ENCODE measurements at regions not wholly inside any gene's neighbourhood (a gene's known extent, or its start where the extent isn't known, plus 50 kb on each side); places are given as distances from the start of the nearest gene placed in this dataset.

DNA sequence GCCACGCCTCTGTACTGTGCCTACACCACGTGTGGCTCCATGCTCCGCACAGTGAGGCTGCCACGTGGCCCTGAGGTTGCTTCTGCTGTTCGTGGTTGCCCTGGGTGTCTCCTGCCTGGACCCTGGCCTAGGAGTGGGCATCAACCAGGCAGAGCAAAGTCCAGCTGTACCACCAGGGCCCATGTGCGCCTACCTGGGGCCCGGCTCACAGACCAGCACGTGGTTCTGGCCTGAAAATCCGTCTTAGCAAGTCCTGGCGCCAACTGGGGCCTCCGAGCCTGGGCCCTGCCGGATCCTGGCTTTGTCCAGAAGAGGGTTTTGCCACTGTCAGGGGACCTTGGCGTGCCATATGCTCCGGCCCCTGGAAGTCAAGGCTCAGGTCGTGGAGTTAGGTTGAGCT is 107.1 kb upstream of the TTC34 start:
- Histone ChIP-seq H3K4me3 (ENCODE audit: low read length) (no peak overlapping the region), H3K9me3 (ENCODE audit: control insufficient read depth, insufficient read depth, low read length) (no peaks in the 10 kb centered on the region), H4K20me1 (ENCODE audit: control insufficient read depth, insufficient read depth, low read depth, low read length) (no peaks in the 10 kb centered on the region), H3K4me1 (ENCODE audit: control insufficient read depth, low read length) (no peaks in the 10 kb centered on the region), H3K27me3 (ENCODE audit: control insufficient read depth, low read length) (no peaks in the 10 kb centered on the region), H3K9me2 (replicated peaks; ENCODE audit: control insufficient read depth, low read length) (no peaks in the 10 kb centered on the region), H3K27ac (ENCODE audit: low read depth, low read length) (no peak overlapping the region), H3K36me3 (ENCODE audit: control insufficient read depth, low read length) (no peaks in the 10 kb centered on the region), H3F3A (ENCODE audit: control insufficient read depth, insufficient read depth) (no peaks in the 10 kb centered on the region), H3K4me2 (ENCODE audit: low read length) (no peak overlapping the region), H3K79me2 (ENCODE audit: control insufficient read depth, low read length) (no peaks in the 10 kb centered on the region)
- TF ChIP-seq, protein P1, sequence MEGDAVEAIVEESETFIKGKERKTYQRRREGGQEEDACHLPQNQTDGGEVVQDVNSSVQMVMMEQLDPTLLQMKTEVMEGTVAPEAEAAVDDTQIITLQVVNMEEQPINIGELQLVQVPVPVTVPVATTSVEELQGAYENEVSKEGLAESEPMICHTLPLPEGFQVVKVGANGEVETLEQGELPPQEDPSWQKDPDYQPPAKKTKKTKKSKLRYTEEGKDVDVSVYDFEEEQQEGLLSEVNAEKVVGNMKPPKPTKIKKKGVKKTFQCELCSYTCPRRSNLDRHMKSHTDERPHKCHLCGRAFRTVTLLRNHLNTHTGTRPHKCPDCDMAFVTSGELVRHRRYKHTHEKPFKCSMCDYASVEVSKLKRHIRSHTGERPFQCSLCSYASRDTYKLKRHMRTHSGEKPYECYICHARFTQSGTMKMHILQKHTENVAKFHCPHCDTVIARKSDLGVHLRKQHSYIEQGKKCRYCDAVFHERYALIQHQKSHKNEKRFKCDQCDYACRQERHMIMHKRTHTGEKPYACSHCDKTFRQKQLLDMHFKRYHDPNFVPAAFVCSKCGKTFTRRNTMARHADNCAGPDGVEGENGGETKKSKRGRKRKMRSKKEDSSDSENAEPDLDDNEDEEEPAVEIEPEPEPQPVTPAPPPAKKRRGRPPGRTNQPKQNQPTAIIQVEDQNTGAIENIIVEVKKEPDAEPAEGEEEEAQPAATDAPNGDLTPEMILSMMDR (IDR thresholded peaks at IDR 0.05; ENCODE audit: low read depth, low read length, poor library complexity, severe bottlenecking), result no peak
- no peak for TF ChIP-seq EZH2phosphoT487 (IDR thresholded peaks at IDR 0.05; ENCODE audit: borderline replicate concordance, low read length)

DNA sequence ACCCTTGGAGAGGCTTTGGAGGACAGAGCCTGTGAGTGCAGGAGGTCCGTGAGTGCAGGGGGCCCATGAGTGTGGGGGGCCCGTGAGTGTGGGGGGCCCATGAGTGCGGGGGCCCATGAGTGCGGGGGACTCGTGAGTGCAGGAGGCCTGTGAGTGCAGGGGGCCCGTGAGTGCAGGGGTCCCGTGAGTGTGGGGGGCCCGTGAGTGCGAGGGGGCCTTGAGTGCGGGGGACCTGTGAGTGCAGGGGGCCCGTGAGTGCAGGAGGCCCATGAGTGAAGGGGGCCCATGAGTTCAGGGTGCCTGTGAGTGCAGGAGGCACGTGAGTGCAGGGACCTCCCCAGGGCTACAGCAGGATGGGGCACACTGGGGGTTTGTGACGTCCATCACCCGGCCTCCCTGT is 108.3 kb upstream of the TTC34 start:
- Histone ChIP-seq H3K9me3 (ENCODE audit: control insufficient read depth, insufficient read depth, low read length) (peaks cover 2% of the 10 kb centered on the region; the same call in 1 of the 2 replicates), H4K20me1 (ENCODE audit: control insufficient read depth, insufficient read depth, low read depth, low read length) (no peaks in the 10 kb centered on the region)

DNA sequence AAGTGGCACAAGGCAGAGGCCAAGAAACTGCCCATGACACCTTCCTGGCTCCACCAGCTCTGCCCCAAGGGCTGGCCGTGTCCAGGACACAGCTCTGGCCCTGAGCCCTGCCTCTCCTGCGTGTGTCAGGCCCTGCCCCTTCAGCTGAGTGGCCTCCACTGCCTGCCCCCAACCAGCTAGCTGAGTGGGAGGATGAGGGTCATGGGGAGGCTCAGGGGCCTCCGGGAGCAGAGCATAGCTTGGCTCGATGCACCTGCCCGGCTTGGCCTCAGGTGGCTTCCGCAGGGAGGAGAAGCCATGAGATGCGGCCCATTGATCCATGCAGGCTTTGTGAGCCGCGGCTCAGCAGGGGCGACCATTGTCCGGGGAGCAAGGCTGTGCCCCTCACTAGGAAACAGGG is 108.7 kb upstream of the TTC34 start:
- Histone ChIP-seq H3K4me3 (ENCODE audit: low read length) (no peak overlapping the region), H3K27me3 (ENCODE audit: control insufficient read depth, low read length) (no peaks in the 10 kb centered on the region), H3K4me1 (ENCODE audit: control insufficient read depth, low read length) (no peaks in the 10 kb centered on the region), H3K9me2 (replicated peaks; ENCODE audit: control insufficient read depth, low read length) (no peaks in the 10 kb centered on the region), H3K79me2 (ENCODE audit: control insufficient read depth, low read length) (no peaks in the 10 kb centered on the region), H3F3A (ENCODE audit: control insufficient read depth, insufficient read depth) (no peaks in the 10 kb centered on the region), H3K27ac (ENCODE audit: low read depth, low read length) (no peak overlapping the region), H3K36me3 (ENCODE audit: control insufficient read depth, low read length) (no peaks in the 10 kb centered on the region), H3K4me2 (ENCODE audit: low read length) (no peak overlapping the region), H3K9me3 (ENCODE audit: control insufficient read depth, insufficient read depth, low read length) (peaks cover 3% of the 10 kb centered on the region; the same call in 1 of the 2 replicates), H4K20me1 (ENCODE audit: control insufficient read depth, insufficient read depth, low read depth, low read length) (no peaks in the 10 kb centered on the region)
- TF ChIP-seq, protein P1 (IDR thresholded peaks at IDR 0.05; ENCODE audit: low read depth, low read length, poor library complexity, severe bottlenecking), result no peak
- TF ChIP-seq EZH2phosphoT487 (IDR thresholded peaks at IDR 0.05; ENCODE audit: borderline replicate concordance, low read length), result no peak

More for the DNA sequence above, 108.3 kb upstream of the TTC34 start:
- Histone ChIP-seq H3F3A (ENCODE audit: control insufficient read depth, insufficient read depth) (no peaks in the 10 kb centered on the region), H3K27ac (ENCODE audit: low read depth, low read length) (no peak overlapping the region), H3K4me1 (ENCODE audit: control insufficient read depth, low read length) (no peaks in the 10 kb centered on the region), H3K9me2 (replicated peaks; ENCODE audit: control insufficient read depth, low read length) (no peaks in the 10 kb centered on the region), H3K4me3 (ENCODE audit: low read length) (no peak overlapping the region), H3K4me2 (ENCODE audit: low read length) (no peak overlapping the region), H3K36me3 (ENCODE audit: control insufficient read depth, low read length) (no peaks in the 10 kb centered on the region), H3K79me2 (ENCODE audit: control insufficient read depth, low read length) (no peaks in the 10 kb centered on the region), H3K27me3 (ENCODE audit: control insufficient read depth, low read length) (no peaks in the 10 kb centered on the region)
- TF ChIP-seq, protein P1 (IDR thresholded peaks at IDR 0.05; ENCODE audit: low read depth, low read length, poor library complexity, severe bottlenecking), result no peak
- no peak for TF ChIP-seq EZH2phosphoT487 (IDR thresholded peaks at IDR 0.05; ENCODE audit: borderline replicate concordance, low read length)

Measured in DOHH2 (cell line).